MM.1S (cell line): ENCODE measurements at regions not wholly inside any gene's neighbourhood (a gene's known extent, or its start where the extent isn't known, plus 50 kb on each side); places are given as distances from the start of the nearest gene placed in this dataset.

Source experiments
- DNase-seq: peaks from one replicate; pipeline ENCODE4 v3.0.0-alpha.2; 2015
- H2AFZ ChIP-seq: fragments of 300-600 bp; sonication (generic); 2 replicates; pipeline ENCODE4 v1.6.0; 2016; ENCODE audit warnings: antibody characterized with exemption, low read length
- H3F3A ChIP-seq: fragments of 300-600 bp; sonication (generic); 2 replicates; pipeline ENCODE4 v1.6.1; 2016; ENCODE audit warnings: mild to moderate bottlenecking, antibody characterized with exemption, low read length, moderate library complexity, mixed read lengths; ENCODE audit not compliant: insufficient read depth
- H3K27ac ChIP-seq: fragments of 300-600 bp; sonication (generic); 2 replicates; pipeline ENCODE4 v1.5.1; 2016; ENCODE audit warnings: mild to moderate bottlenecking, low read length
- H3K27me3 ChIP-seq: fragments of 300-600 bp; sonication (generic); replicated peaks from 2 replicates; pipeline ENCODE4 v1.6.0; 2016; ENCODE audit warnings: low read length; ENCODE audit not compliant: insufficient read depth
- H3K36me3 ChIP-seq: fragments of 300-600 bp; sonication (generic); replicated peaks from 2 replicates; pipeline ENCODE4 v1.6.1; 2016; ENCODE audit warnings: mild to moderate bottlenecking, low read length, mixed read lengths; ENCODE audit not compliant: insufficient read depth
- H3K4me1 ChIP-seq: fragments of 300-600 bp; sonication (generic); 2 replicates; pipeline ENCODE4 v1.6.1; 2016; ENCODE audit warnings: low read length, mixed read lengths
- H3K4me2 ChIP-seq: fragments of 300-600 bp; sonication (generic); 2 replicates; pipeline ENCODE4 v1.6.0; 2016; ENCODE audit warnings: low read depth, low read length
- H3K4me3 ChIP-seq: fragments of 300-600 bp; sonication (generic); 2 replicates; pipeline ENCODE4 v1.5.1; 2016; ENCODE audit warnings: low read length, mixed read lengths
- H3K79me2 ChIP-seq: fragments of 300-600 bp; sonication (generic); 2 replicates; pipeline ENCODE4 v1.6.1; 2016; ENCODE audit warnings: mixed run types, low read length, mixed read lengths
- H3K9ac ChIP-seq: fragments of 300-600 bp; sonication (generic); 2 replicates; pipeline ENCODE4 v1.6.1; 2016; ENCODE audit warnings: low read length, mixed read lengths
- H3K9me2 ChIP-seq: fragments of 300-600 bp; sonication (generic); replicated peaks from 2 replicates; pipeline ENCODE4 v1.6.1; 2016; ENCODE audit warnings: mild to moderate bottlenecking, low read length, mixed read lengths; ENCODE audit not compliant: insufficient read depth
- H3K9me3 ChIP-seq: fragments of 300-600 bp; sonication (generic); replicated peaks from 2 replicates; pipeline ENCODE4 v1.6.1; 2016; ENCODE audit warnings: mild to moderate bottlenecking, low read length, mixed read lengths; ENCODE audit not compliant: insufficient read depth
- H4K20me1 ChIP-seq: fragments of 300-600 bp; sonication (generic); 2 replicates; pipeline ENCODE4 v1.6.1; 2016; ENCODE audit warnings: mild to moderate bottlenecking, low read length, moderate library complexity, mixed read lengths; ENCODE audit not compliant: insufficient read depth
- CTCF ChIP-seq: fragments of 300-600 bp; sonication (generic); IDR thresholded peaks from 2 replicates; pipeline ENCODE4 v1.5.1; 2016; ENCODE audit warnings: antibody characterized with exemption, low read length, mixed read lengths
- EZH2 ChIP-seq: fragments of 300-600 bp; sonication (generic); optimal IDR thresholded peaks from 2 replicates; pipeline ENCODE3; 2017; ENCODE audit warnings: low read depth, mild to moderate bottlenecking, antibody characterized with exemption, low read length, mixed read lengths
- EZH2phosphoT487 ChIP-seq: fragments of 300-600 bp; sonication (generic); IDR thresholded peaks from 2 replicates; pipeline ENCODE4 v1.6.1; 2018; ENCODE audit warnings: antibody characterized with exemption, low read length

DNA sequence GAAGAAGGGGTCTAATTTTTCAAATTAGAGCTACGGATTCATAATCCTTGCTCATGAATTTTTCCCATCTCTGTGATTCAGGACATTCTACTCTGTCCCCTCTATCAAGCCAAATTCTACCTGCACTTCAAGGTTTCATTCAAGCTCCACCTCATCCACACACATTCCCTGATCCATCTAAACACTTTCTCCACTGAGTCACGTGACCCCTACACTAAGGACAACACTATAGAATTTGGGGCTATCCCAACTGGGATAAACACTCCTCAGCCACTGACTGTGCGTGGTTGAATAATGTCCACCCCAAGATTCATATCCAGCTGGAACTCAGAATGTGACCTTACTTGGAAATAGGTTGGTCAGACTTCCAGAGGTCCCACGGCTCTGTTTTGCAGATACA lies 159.9 kb upstream of the ACVR2A start:
- no peaks in the 10 kb centered on the region for H3F3A ChIP-seq
- no peaks in the 10 kb centered on the region for H3K9me3 ChIP-seq
- H3K4me2 ChIP-seq, result no peak overlapping the region
- no peak overlapping the region for H2AFZ ChIP-seq
- H3K36me3 ChIP-seq, result no peaks in the 10 kb centered on the region
- H3K79me2 ChIP-seq, result no peaks in the 10 kb centered on the region
- H3K27me3 ChIP-seq, result no peaks in the 10 kb centered on the region
- H3K9ac ChIP-seq, result no peak overlapping the region
- H4K20me1 ChIP-seq, result no peaks in the 10 kb centered on the region
- no peak overlapping the region for H3K27ac ChIP-seq
- no peaks in the 10 kb centered on the region for H3K9me2 ChIP-seq
- TF ChIP-seq EZH2phosphoT487, result no peak
- no peak for TF ChIP-seq EZH2
- no peak for TF ChIP-seq CTCF
- peaks cover 10% of the 10 kb centered on the region; the same call in 1 of the 2 replicates for H3K4me1 ChIP-seq
- DNase-seq, result no peak
- no peak overlapping the region for H3K4me3 ChIP-seq

- Histone ChIP-seq H2AFZ (no peak overlapping the region), H3K4me3 (no peak overlapping the region)
- DNase-seq, result no peak
These were observed 161.4 kb upstream of the ACVR2A start for GRCh38 chr2:147683380-147683779.

GRCh38 chr2:147681093-147681492 lies 163.7 kb upstream of the ACVR2A start:
- Histone ChIP-seq H3K79me2 (no peaks in the 10 kb centered on the region), H3K9ac (no peak overlapping the region), H3K9me2 (no peaks in the 10 kb centered on the region), H3K27ac (no peak overlapping the region), H3K4me1 (no peaks in the 10 kb centered on the region), H4K20me1 (no peaks in the 10 kb centered on the region), H3K4me2 (no peak overlapping the region), H3F3A (no peaks in the 10 kb centered on the region), H2AFZ (no peak overlapping the region), H3K27me3 (no peaks in the 10 kb centered on the region), H3K4me3 (no peak overlapping the region), H3K9me3 (no peaks in the 10 kb centered on the region), H3K36me3 (no peaks in the 10 kb centered on the region)
- TF ChIP-seq CTCF (no peak), EZH2phosphoT487 (no peak), EZH2 (no peak)
- no peak for DNase-seq

More at GRCh38 chr2:147683380-147683779, 161.4 kb upstream of the ACVR2A start:
- TF ChIP-seq EZH2 (no peak), CTCF (no peak), EZH2phosphoT487 (no peak)
- no peaks in the 10 kb centered on the region for H3K79me2 ChIP-seq
- H3K9ac ChIP-seq, result no peak overlapping the region
- no peaks in the 10 kb centered on the region for H3K4me1 ChIP-seq
- no peaks in the 10 kb centered on the region for H3K9me3 ChIP-seq
- no peaks in the 10 kb centered on the region for H4K20me1 ChIP-seq
- H3K36me3 ChIP-seq, result no peaks in the 10 kb centered on the region
- H3K27me3 ChIP-seq, result no peaks in the 10 kb centered on the region
- no peaks in the 10 kb centered on the region for H3K9me2 ChIP-seq
- H3K4me2 ChIP-seq, result no peak overlapping the region
- no peaks in the 10 kb centered on the region for H3F3A ChIP-seq
- H3K27ac ChIP-seq, result no peak overlapping the region
